ENCODE measurements at regions not wholly inside any gene's neighbourhood (a gene's known extent, or its start where the extent isn't known, plus 50 kb on each side); places are given as distances from the start of the nearest gene placed in this dataset.

DNA sequence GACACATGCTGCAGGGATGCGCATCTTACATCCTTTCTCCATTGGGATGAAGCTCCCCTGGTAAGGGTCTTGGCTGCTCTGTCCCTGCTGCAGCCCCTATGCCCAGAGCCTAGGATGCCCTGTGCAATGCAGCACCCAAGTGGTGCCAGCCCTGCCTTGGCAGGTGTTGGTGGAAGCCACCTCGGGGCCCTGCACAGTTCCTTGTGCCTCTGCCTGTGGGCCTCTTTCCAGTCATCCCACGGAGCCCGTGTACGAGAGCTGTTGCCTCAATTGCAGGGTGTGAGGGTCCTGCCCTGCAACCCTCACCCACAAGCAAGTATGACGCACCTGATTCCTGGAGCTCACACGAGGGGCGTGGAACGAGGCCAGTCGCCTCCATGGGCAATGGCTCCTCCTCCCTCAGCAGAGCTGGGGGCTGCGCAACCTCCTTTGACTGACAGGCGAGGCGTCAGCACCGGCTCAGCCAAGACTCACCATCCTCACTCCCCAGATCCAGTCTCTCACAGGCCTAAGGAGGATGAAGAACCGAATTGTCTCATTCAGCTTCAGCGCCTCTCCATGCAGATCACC lies 719.6 kb downstream of the BRD1 start:
- no peak for DNase-seq

DNA sequence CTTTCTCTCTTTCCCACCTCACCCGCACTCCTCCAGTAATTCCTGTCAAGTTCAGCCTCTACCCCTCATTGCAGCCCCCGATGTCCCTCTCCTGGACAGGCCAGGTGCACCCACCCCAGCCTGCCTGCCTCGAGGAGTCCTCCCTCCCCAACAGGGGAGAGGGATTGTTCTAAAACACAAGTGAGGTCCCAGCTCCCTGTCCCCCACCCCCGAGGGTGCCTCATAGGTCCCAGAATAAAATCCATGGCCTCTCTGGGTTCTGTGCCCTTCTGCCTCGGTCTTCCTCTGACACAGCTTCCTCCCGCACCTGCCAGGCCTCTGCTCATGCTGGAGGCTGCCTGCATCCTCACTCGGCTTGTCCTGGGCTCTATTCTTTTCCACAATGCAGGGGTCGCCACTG lies 720.1 kb downstream of the BRD1 start:
- DNase-seq: no peak

DNA sequence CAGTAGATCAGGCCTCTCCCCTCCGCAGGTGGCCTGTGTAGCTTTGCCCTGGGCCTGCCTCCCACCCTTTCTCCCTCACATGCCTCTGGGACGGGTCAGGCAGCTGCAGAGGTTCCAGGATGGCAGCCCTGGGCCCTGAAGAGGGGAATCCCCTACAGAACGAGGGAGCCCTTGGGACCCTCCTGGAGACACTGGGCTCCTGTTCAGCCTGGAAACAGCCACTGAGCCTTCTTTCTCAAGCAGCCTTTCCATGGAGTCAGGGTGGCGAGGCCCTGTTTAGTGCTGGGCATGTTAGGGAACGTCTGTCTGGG lies 720.9 kb downstream of the BRD1 start:
- DNase-seq: no peak

DNA sequence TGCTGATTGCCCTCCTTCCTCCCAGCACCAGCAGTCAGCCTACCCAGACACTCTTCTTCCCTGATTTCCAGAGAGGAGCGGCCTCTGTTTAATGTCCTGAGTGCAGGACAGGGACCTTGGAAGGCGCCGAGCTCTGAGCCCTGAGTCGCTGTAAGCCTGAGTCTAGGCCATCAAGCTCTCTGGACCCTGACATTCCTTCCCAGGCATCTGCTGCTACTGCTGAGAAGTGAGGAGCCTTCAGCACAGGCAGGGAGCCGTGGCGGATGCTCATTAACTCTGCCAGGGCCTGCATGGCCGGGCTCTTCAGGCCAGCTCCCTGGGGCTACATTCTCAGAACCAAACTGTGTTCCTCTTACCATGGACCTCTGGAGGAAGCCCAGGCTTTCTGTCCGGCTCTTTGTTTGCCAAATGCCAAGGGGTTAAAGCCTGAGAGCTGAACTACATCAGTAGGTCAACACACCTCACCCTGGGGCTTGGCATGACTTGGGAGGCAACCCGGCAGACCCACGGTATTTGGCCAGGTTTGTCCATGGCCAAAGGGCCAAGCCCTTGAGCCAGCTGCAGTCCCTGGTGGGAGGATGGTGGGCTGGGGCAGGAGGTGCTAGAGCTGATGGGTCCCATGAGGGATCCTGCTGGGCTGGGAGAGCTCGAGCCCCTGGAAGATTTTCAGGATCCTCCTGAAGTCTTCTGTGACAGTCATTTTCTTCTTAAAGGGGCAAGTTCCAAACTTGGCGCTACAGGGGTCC lies 721.4 kb downstream of the BRD1 start:
- DNase-seq: no peak

DNA sequence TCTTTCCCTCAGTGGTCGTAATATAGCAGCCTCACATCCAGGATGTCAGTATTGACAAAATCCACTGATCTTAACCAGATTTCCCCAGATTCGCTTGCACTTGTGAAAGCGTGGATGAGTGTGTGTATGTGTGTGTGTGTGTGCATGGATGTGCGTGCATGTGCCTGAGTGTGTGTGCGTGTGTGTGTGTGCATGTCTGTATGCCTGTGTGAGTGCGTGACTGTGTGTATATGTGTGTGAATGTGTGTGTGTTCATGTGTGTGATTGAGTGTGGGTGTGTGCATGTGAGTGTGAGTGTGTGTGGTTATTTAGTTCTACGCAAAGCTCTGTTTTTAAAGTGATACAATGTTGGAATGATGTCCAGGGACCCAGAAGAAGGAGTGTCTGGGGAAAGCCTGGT lies 723.2 kb downstream of the BRD1 start:
- DNase-seq: no peak

DNA sequence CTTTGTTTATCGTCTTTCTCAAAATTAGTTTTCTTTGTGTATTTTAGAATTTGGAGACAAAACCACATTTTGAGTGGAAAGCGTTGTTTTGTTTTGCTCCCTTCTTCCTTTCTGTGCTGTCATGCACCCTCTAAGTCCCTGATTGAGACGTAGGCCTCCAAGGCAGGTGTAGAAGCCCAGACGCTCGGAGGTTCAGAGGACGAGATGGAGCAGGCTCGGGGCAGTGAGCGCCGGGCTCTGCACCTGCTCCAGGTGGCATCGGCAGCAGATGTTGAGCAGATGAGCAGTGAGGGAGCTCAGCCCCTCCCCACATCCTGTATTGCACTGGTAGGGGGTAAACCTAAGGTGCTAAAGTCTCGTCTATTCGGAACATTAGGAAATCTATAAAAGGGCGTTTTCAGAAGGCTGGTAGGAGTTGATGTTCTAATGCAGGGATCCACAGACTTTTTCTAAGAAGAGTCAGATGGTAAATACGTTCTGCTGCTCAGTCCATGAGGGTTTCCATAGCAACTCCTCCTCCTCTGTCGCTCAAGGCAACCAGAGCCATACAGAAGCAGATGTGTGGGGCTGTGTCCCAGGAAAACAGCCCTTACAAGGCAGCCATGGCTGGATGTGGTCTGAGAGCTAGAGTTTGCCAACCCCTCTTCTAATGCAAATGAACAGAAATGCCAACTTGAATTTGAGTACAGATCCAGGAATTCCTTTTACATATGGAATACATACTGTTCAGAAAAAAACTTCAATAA lies 724.2 kb downstream of the BRD1 start:
- peak; percentile 77 for DNase-seq

DNA sequence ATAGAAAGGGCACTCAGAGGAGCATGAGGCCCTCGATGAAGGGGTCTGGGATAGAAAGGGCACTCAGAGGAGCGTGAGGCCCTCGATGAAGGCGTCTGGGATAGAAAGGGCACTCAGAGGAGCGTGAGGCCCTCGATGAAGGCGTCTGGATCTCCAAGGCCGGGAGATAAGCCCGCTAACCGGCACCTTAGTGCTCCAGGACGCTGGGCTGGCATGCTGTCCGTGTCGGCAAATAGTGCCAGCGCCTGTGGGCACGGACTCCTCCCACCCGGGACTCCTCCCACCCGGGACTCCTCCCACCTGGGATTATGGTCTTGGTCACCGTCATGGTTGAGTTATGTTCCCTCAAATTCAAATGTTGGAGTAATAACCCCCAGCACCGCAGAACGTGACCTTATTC lies 725.3 kb downstream of the BRD1 start:
- no peak for DNase-seq

DNA sequence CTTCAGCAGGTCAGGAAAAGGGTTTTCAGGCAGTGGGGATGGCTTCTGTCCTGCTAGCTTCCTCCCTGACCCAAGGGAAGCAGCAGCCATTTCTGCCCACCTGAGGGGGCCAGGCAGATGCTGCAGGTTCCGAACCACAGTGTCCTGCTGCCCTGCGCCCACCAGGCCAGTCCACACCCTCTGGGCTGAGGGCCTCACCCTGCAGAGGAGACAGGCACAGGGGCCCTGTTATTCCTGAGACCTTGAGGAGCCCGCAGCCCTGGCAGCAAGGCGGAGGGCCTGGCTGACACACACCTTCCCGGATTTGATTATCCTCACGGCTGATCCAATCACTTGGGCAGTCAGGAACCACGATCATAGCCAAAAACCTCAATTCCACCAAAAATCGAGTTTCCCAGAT lies 725.8 kb downstream of the BRD1 start:
- DNase-seq: no peak

DNA sequence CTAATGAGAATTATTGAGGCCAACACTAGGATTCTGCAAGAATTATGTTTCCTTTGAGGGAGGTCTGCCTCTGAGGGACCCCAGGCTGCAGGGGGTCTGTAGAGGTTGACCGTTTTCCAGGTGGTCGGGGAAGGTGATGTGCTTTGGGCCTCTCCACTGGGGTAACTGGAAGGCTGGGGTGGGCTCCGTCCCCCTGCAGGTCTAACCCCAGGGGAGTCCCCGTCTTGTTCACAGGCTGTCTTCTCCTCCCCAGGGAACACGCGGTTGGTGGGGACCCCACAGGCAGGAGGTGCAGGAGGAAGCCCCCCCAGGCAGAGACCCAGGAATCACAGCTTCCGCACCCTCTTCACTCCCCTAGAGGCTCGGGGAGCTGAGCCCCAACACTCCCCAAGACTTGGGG lies 726.4 kb downstream of the BRD1 start:
- no peak for DNase-seq

DNA sequence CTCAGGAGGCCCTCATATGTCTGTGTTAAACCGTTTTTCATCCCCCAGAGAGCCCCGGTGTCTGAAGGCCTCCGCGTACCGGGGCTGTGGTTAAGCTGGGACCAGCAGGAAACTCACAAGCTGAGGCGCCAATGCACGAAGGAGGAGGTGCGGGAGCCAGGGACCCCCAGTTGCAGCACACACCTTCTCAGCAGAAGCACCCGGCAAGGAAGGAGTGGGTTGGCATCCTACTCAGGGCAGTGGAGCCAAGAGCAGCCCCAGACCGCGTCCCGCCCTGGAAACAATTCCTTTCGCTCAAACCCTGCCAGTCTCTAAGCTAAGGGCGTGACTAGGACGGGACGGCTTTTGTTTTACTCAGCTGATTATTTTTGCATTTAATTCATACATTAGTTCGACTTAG lies 726.9 kb downstream of the BRD1 start:
- DNase-seq: no peak

DNA sequence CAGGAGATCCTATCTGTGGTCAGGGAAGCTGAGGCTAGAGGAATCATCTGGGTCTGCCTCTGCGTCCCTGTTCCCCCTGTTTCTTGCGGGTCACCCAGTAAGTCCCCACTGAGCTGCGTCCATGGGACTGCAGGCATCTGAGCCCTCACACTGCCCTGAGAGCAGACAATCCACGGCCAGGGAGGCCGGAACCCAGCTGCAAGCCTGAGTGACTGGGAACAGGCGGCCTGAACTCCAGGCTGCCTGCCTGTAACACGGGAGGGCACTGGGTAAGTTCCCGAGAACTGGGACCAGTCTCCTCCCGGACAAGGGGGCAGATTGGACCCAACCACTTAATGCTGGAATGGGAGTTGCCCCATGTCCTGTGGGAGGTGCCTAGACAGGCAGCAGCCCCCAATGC lies 727.4 kb downstream of the BRD1 start:
- no peak for DNase-seq

DNA sequence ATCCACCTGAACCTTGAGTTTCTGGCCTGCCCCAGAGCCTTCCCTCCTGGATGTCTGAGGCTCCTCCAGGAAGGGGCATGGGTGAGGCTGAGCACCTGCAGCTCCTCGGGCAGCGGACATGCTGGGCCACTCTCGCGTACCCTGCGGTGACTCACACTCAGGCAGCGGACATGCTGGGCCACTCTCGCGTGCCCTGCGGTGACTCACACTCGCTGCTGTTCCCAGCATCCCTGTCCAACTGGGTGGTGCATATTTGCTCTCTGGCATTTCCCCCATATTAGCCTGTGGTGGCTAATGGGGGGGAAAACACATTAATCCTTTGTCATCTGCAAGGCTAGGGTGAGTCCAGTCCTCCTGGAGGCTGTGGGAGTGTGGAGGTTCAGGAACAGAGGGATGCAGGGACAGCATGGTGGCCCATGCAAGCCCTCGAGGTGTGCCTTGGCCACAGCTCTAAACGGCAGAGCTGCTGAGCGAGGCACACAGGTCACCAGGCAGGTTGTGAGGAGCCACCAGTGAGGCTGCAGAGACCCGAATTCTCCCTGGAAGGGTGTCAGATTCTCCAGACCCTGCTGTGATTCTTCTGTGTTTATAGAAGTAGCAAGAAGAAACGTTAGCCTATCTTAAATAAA lies 728.1 kb downstream of the BRD1 start:
- no peak for DNase-seq

DNA sequence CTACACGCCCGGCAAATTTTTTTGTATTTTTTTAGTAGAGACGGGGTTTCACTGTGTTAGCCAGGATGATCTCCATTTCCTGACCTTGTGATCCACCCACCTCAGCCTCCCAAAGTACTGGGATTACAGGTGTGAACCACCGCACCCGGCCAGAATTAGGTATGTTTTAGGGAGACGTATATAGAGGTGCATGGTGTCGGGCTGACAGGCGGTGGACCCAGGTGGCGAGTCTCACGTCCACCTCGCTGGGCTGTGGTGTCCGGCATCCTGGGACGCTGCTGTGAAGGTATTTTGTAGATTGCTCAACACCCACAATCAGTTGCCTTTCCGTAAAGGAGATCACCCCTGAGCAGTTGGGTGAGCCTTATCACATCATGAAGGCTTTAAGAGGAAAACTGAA lies 728.6 kb downstream of the BRD1 start:
- no peak for DNase-seq

DNA sequence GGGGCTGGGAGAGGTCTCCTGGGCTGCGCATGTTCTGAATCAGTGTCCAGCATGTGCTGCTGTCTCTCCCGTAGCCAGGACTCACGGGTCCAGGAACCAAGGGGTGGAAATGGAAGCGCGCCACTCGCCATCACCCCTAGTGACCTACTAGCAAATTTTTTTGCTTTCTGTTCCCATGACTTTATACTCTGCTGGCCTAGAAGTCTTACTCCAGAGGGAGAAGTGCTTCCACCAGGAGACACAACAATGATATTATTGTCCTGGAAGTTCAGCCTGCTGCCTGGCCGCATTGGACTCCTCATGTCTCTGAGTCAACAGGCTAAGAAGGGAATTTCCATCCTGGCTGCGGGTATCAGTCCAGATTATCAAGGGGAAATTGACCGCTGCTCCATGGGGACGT lies 729.7 kb downstream of the BRD1 start:
- no peak for DNase-seq

DNA sequence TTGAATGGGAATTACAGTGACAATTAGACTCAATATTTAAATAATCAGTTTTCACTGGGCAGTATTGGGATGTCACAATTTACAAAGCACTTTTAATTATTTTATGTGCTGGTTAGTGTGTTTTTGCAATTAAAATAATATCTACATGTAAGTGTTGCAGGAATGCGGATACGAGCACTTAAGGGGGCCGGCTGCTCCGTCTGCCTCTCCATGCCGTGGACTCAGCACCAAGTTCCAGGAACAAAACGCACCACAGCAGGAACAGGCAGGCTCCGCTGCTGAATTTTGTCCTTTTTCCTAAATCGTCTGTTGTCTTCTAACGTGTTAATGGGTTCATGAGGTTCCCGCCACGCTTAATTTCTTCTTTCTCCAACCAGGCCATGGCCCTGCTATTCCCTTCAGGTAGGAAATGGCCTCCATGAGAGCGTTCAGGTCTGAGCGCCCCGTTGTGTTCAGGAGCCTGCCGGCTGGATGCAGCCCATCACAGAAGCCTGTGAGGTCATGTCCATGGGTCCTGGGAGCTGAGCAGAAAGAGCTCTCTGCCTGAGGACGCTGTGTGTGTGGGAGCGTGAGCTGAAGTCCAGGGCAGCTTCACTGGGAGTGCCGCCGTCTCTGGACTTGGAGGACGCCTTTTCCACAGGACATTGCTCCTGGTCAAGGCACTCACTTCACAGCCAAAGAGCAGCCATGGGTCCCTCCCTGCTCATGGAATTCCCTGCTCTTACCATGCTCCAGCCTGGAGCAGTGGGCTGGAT lies 730.3 kb downstream of the BRD1 start:
- no peak for DNase-seq

DNA sequence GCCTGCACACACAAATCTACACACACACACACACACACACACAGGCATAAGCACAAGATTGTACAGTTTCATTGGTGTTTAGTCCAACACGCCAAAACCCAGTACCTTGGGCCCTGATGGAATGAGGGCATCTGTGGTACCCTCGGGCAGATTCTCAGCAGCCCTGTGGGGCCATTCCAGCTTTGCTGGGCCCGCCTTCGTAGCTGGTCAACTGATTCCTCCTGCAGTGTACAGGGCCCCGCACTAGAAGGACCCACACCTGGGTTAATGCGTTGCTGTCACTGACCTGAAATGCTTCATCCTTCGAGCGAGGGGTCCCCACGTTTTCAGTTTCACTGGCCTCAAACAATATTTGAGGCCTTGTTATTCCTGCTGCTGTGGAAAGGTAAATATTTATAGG lies 731.2 kb downstream of the BRD1 start:
- DNase-seq: no peak

DNA sequence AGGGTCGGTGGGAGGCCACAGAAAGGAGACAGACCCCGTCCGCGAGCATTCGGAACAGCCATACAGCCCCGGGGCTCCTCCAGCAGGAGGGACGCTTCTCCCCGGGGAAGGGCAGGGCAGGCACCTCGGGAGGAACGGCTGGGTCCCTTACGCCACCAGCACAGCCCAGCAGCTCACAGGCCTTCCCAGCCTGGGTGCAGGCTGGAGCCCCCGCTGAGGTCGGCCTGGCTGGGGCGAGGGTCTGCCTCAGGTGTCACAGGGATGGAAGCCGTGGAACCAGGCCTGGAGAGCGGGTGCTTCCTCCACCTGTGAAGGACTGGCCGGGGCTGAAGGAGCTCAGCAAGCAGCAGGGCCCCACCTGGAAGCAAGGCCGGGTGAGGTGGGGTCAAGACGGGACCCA lies 732.3 kb downstream of the BRD1 start:
- DNase-seq: no peak

DNA sequence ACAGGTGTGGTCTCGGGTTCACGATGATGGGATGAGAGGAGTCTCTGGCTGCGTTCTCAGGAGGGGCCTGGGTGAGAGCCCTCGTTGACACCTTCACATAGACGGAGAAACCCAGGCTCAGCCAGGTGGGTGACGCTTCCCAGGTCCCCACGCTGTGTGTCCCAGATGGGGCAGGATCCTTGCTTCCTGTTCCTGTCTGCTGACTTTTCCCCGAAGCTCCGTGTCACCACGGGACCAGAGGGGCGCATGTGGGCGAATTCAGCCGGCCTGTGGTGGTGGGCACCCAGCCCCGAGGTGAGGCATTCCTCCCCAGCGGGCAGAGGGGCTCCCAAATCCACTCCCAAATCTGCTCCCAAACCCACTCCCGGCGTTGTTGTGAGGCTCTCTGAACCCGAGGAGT lies 732.8 kb downstream of the BRD1 start:
- DNase-seq: no peak

DNA sequence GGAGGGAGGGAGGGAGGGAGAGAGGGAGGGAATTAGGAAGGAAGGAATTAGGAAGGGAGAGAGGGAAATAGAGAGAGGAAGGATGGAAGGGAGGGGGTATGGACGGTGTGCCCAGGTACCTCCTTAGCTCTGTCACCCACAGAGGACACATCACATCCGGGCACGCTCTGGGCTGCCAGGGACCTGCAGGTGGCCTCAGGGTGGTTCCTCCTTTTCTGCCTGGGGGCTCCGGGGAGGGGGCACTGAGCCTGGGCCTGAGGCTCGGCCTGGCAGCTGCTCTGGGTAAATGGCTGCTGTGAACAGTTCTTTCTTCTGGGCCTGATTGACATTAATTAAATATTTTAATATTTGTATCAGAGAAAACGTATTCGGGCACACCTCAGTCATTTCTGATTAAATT lies 733.5 kb downstream of the BRD1 start:
- no peak for DNase-seq

DNA sequence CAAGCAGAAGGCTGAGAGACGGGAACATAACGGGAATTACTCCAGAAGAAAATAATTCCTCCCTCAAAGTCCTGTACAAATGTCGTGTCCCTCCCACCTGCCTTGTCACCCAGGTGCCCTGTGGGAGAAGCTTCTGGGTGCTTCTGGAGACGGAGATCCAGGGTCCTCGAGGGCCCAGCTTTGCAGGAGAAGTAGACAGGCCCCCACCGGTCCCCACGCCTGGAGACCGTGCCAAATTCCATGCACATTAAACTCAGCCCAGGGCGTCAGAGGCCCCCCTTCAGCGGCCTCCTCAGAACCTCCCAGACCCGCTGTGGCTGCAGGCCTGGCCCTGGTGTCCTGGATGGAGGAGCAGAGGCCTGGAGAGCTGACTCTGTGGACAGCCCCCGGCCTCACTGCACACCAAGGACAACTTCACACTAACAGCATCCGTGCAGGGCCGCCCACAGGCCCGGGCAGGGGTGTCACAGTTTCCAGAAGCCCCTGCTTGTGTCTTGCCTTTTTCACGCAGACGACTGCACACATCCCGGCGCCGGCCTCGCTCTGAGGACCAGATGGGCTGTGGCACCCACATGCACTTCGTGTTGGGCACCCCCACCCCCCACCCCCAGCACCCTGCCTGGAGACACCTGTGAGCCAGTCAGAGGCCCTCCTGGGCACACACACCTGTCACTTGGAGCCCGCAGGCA lies 734.3 kb downstream of the BRD1 start:
- DNase-seq: no peak

DNA sequence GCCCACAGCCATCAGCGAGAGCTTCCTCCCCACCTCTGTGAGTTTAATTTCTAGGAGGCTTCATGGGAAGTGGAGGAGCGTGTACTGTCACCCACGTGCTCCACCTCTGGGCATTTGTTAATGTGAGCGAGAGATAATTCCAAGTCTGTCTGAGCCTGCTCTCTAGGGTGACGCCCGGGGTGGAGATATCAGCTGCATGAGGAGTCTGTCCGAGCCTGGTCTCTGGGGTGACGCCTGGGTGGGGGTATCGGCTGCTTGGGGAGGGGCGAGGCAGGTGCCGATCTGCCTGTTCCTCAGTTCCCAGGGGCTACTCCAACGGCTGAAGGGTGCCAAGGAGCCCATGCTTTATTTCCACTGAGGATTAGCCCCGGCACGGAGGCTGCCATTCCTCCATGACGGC lies 735.0 kb downstream of the BRD1 start:
- DNase-seq: no peak

DNA sequence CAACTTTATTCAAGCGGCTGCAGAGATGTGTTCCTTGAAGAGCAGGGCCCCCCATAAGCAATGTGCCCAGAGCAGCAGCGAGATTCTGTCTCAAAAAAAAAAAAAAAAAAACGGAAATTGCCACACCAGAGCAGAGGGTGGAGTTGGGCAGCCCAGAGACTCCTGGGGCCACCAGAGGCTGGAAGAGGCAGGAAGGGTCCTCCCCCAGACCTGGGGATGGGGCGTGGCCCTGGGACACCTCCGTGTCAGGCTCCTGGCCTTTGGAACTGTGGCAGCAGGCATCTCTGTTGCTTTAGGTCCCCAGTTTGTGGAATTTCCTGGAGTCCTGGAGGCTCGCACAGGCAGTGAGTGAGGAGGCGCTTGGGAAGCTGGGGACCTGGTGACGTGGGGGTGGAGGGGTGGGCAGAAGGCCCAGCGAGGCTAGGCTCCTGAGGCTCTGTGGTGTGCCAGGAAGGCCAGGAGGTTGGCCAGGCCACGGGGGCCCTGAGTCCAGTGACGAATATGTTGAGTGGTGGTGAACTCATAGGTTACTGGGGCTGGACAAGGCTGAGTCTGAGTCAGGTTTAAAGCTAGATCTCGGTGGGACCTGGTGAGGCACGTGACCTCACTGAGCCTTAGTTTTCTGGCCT lies 735.6 kb downstream of the BRD1 start:
- DNase-seq: no peak
